Astrocyte (in vitro differentiated cells and primary cell): ENCODE measurements at regions not wholly inside any gene's neighbourhood (a gene's known extent, or its start where the extent isn't known, plus 50 kb on each side); places are given as distances from the start of the nearest gene placed in this dataset.

Experiments used
- EZH2 ChIP-seq: IDR thresholded peaks from 2 replicates; pipeline ENCODE4 v1.6.1; 2012; ENCODE audit warnings: mild to moderate bottlenecking, low read length, inconsistent platforms; ENCODE audit not compliant: insufficient read depth
- TF ChIP-seq, protein P1 (sequence below): IDR thresholded peaks from 2 replicates; pipeline ENCODE4 v1.5.1; 2011; ENCODE audit warnings: low read depth, mild to moderate bottlenecking, inconsistent platforms, low read length, moderate library complexity; ENCODE audit not compliant: insufficient read depth

DNA sequence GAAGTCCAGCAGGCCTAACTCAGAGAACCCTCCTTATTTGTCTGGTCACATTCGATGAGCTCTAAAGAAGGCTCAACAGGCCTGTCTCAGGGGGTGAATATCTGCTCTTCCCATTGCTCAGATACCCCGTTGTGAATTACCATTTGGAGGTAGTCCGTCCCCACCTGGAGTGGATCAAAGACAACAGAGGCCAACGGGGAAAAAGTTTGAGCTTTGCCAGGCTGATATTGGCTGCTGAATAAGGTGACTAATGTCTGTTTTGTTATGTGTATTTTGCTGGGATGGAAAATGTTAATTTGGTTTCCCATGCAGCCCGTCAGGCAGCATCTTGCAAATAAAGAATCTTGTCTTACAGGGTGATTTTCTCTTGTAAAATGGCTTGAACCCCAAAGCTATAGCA is 69.2 kb upstream of the EPS8L3 start:
- TF ChIP-seq, protein P1, sequence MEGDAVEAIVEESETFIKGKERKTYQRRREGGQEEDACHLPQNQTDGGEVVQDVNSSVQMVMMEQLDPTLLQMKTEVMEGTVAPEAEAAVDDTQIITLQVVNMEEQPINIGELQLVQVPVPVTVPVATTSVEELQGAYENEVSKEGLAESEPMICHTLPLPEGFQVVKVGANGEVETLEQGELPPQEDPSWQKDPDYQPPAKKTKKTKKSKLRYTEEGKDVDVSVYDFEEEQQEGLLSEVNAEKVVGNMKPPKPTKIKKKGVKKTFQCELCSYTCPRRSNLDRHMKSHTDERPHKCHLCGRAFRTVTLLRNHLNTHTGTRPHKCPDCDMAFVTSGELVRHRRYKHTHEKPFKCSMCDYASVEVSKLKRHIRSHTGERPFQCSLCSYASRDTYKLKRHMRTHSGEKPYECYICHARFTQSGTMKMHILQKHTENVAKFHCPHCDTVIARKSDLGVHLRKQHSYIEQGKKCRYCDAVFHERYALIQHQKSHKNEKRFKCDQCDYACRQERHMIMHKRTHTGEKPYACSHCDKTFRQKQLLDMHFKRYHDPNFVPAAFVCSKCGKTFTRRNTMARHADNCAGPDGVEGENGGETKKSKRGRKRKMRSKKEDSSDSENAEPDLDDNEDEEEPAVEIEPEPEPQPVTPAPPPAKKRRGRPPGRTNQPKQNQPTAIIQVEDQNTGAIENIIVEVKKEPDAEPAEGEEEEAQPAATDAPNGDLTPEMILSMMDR = no peak
- no peak for TF ChIP-seq EZH2
